ENCODE measurements at regions not wholly inside any gene's neighbourhood (a gene's known extent, or its start where the extent isn't known, plus 50 kb on each side); places are given as distances from the start of the nearest gene placed in this dataset.

DNA sequence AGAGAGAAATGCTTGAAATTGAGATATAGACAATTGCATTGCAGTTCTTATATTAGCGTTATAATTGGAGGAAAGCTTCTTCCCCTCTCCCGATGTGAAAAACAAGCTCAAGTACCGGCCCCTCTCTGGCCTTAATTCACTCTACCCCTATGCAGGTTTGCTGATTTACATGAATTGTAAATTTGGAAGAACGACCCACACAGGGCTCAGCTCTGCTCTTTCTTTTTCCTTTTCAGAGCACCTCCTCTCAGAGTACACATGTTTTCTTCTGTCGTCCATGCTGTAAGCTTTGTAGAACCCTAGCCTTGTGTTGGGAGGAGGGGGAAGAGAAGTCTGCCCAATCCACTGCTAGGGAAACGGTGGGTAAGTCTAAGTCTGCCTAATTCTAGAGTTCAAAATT is 140.8 kb downstream of the IQUB start:
- Histone ChIP-seq H3K36me3 (replicated peaks in 1 of 2; ENCODE audit: control insufficient read depth in 1 of 2, insufficient read depth in 2 of 2, low read length in 2 of 2) (no peaks in the 10 kb centered on the region), H3K4me1 (ENCODE audit: control insufficient read depth in 1 of 2, insufficient read depth in 2 of 2, low read length in 2 of 2) (no peaks in the 10 kb centered on the region), H2AFZ (ENCODE audit: insufficient read depth, low read depth, low read length, poor library complexity, severe bottlenecking) (no peak overlapping the region), H3K79me2 (ENCODE audit: insufficient read depth, low read length) (no peaks in the 10 kb centered on the region), H4K20me1 (ENCODE audit: insufficient read depth, low read length) (no peaks in the 10 kb centered on the region), H3K4me3 (replicated peaks in 1 of 3; ENCODE audit: low read depth in 2 of 3, low read length in 3 of 3) (no peak overlapping the region), H3K4me2 (replicated peaks; ENCODE audit: extremely low read depth, low read length, poor library complexity, severe bottlenecking) (no peak overlapping the region), H3K9me3 (replicated peaks in 1 of 2; ENCODE audit: control insufficient read depth in 1 of 2, insufficient read depth in 1 of 2, low read length in 2 of 2) (peaks cover 0 to 5% of the 10 kb centered on the region in 2 donors), H3K27ac (ENCODE audit: low read depth in 1 of 2, low read length in 2 of 2) (no peak overlapping the region), H3K27me3 (ENCODE audit: control insufficient read depth in 2 of 2, insufficient read depth in 2 of 2, low read length in 2 of 2) (no peaks in the 10 kb centered on the region), H3K9ac (ENCODE audit: insufficient read depth, low read length, poor library complexity, severe bottlenecking) (no peak overlapping the region)
- Mint-ChIP-seq H3K27ac (no peak overlapping the region), H3K27me3 (ENCODE audit: low read depth in 3 of 3) (no peaks in the 10 kb centered on the region), H3K9me3 (peaks cover 0 to 4% (median 2%) of the 10 kb centered on the region in 7 donors), H3K4me3 (no peak overlapping the region), H3K36me3 (no peaks in the 10 kb centered on the region), H3K4me1 (no peaks in the 10 kb centered on the region)
- intact Hi-C loops (cut with micrococcal nuclease), result no loop called here
- DNase-seq, result no peak
- WGBS (ENCODE audit: insufficient coverage), result no CpG with 5 or more reads among the region's 6 CpGs
- TF ChIP-seq, protein P1, sequence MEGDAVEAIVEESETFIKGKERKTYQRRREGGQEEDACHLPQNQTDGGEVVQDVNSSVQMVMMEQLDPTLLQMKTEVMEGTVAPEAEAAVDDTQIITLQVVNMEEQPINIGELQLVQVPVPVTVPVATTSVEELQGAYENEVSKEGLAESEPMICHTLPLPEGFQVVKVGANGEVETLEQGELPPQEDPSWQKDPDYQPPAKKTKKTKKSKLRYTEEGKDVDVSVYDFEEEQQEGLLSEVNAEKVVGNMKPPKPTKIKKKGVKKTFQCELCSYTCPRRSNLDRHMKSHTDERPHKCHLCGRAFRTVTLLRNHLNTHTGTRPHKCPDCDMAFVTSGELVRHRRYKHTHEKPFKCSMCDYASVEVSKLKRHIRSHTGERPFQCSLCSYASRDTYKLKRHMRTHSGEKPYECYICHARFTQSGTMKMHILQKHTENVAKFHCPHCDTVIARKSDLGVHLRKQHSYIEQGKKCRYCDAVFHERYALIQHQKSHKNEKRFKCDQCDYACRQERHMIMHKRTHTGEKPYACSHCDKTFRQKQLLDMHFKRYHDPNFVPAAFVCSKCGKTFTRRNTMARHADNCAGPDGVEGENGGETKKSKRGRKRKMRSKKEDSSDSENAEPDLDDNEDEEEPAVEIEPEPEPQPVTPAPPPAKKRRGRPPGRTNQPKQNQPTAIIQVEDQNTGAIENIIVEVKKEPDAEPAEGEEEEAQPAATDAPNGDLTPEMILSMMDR (IDR thresholded peaks at IDR 0.05), result no peak

DNA sequence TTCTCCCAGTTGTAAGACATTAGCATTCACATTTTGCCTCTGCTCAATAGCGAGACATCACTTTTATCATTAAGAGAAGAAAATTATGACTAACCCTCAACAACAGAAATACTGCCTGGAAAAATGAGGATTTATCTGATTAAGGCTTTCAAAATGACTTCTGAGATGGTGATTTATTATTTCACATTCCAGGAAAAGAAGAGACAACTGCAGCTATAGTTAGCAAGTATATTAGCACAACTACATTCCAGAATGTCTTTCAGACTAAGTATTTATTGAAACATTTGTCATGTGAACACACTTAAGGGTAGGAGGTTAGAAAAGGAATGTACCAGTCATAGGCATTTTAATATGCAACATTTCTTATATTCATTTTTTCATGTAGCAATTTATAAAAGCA is 162.0 kb downstream of the IQUB start:
- DNase-seq, result no peak
- no CpG with 5 or more reads among the region's 1 CpG for WGBS (ENCODE audit: insufficient coverage)
- Mint-ChIP-seq H3K4me3 (no peak overlapping the region), H3K36me3 (no peaks in the 10 kb centered on the region), H3K27ac (no peak overlapping the region), H3K9me3 (peaks cover 0 to 6% (median 0%) of the 10 kb centered on the region in 7 donors), H3K4me1 (no peaks in the 10 kb centered on the region), H3K27me3 (ENCODE audit: low read depth in 3 of 3) (peaks cover 0 to 1% (median under 1%) of the 10 kb centered on the region in 3 donors)
- H3K4me3 ChIP-seq (replicated peaks in 1 of 3; ENCODE audit: low read depth in 2 of 3, low read length in 3 of 3), result no peak overlapping the region
- H3K4me1 ChIP-seq (ENCODE audit: control insufficient read depth in 1 of 2, insufficient read depth in 2 of 2, low read length in 2 of 2), result no peaks in the 10 kb centered on the region
- no peak overlapping the region for H3K4me2 ChIP-seq (replicated peaks; ENCODE audit: extremely low read depth, low read length, poor library complexity, severe bottlenecking)
- H3K36me3 ChIP-seq (replicated peaks in 1 of 2; ENCODE audit: control insufficient read depth in 1 of 2, insufficient read depth in 2 of 2, low read length in 2 of 2), result no peaks in the 10 kb centered on the region
- H4K20me1 ChIP-seq (ENCODE audit: insufficient read depth, low read length), result no peaks in the 10 kb centered on the region
- no peaks in the 10 kb centered on the region for H3K9me3 ChIP-seq (replicated peaks in 1 of 2; ENCODE audit: control insufficient read depth in 1 of 2, insufficient read depth in 1 of 2, low read length in 2 of 2)
- no peaks in the 10 kb centered on the region for H3K27me3 ChIP-seq (ENCODE audit: control insufficient read depth in 2 of 2, insufficient read depth in 2 of 2, low read length in 2 of 2)
- H3K9ac ChIP-seq (ENCODE audit: insufficient read depth, low read length, poor library complexity, severe bottlenecking), result no peak overlapping the region
- no peak overlapping the region for H2AFZ ChIP-seq (ENCODE audit: insufficient read depth, low read depth, low read length, poor library complexity, severe bottlenecking)
- intact Hi-C loops (cut with micrococcal nuclease), result no loop called here
- TF ChIP-seq, protein P1 (IDR thresholded peaks at IDR 0.05), result no peak
- no peaks in the 10 kb centered on the region for H3K79me2 ChIP-seq (ENCODE audit: insufficient read depth, low read length)
- no peak overlapping the region for H3K27ac ChIP-seq (ENCODE audit: low read depth in 1 of 2, low read length in 2 of 2)

All from CD14-positive monocyte (primary cell).